Activated B cell treated with CpG ODN at 0.5 μM for 24 hours (primary cell): ENCODE measurements at regions not wholly inside any gene's neighbourhood (a gene's known extent, or its start where the extent isn't known, plus 50 kb on each side); places are given as distances from the start of the nearest gene placed in this dataset.
"Not testable (repeated sequence)": the region's sequence is repeated elsewhere in the genome, so short reads cannot be mapped to it uniquely, and the experiment has no call there.

Experiments
- ATAC-seq: fragments of 200-7000 bp; cut with Tn5 transposase; one replicate; pipeline ENCODE4 v1.10.0; 2021; ENCODE audit warnings: low read depth, mild to moderate bottlenecking, moderate library complexity
- CTCF ChIA-PET: fragments of 350-600 bp; sonication (Branson Sonifier 250); formaldehyde crosslinking; loops from one replicate; lab custom pipeline; 2021; ENCODE audit warnings: antibody characterized with exemption; lab: Charles Lee
- POLR2A ChIA-PET: fragments of 350-600 bp; sonication (Branson Sonifier 250); formaldehyde crosslinking; loops from one replicate; lab custom pipeline; 2021; ENCODE audit warnings: antibody characterized with exemption; lab: Charles Lee
- DNase-seq: peaks from one replicate; pipeline ENCODE4 v3.0.0; 2022
- H3K27ac Mint-ChIP-seq: one replicate; pipeline ENCODE4 v1.8.0; 2020; ENCODE audit warnings: mixed read lengths
- H3K27me3 Mint-ChIP-seq: one replicate; pipeline ENCODE4 v1.8.0; 2021; ENCODE audit warnings: mixed read lengths
- H3K36me3 Mint-ChIP-seq: one replicate; pipeline ENCODE4 v1.8.0; 2021; ENCODE audit warnings: low read depth, mixed read lengths
- H3K4me1 Mint-ChIP-seq: one replicate; pipeline ENCODE4 v1.8.0; 2021; ENCODE audit warnings: mixed read lengths
- H3K4me3 Mint-ChIP-seq: one replicate; pipeline ENCODE4 v1.8.0; 2020; ENCODE audit warnings: mild to moderate bottlenecking, mixed read lengths
- H3K9me3 Mint-ChIP-seq: one replicate; pipeline ENCODE4 v1.8.0; 2020; ENCODE audit warnings: mixed read lengths
- CTCF ChIP-seq: fragments of 200-600 bp; IDR thresholded peaks from one replicate; pipeline ENCODE4 v1.8.0; 2022; ENCODE audit warnings: antibody characterized with exemption, mild to moderate bottlenecking
- intact Hi-C: fragments of 100-400 bp; cut with micrococcal nuclease; formaldehyde crosslinking; loops from one replicate; pipeline ENCODE4 v1.15.1; 2024

- no peaks in the 10 kb centered on the region for H3K36me3 Mint-ChIP-seq
- H3K9me3 Mint-ChIP-seq, result no peaks in the 10 kb centered on the region
- intact Hi-C loops, result no loop called here
- peaks cover 9% of the 10 kb centered on the region for H3K27me3 Mint-ChIP-seq
- CTCF ChIA-PET, result no interaction called here
- no peak overlapping the region for H3K4me3 Mint-ChIP-seq
- no peak for DNase-seq
- TF ChIP-seq CTCF, result no peak
- POLR2A ChIA-PET, result no interaction called here
- H3K27ac Mint-ChIP-seq, result no peak overlapping the region
- H3K4me1 Mint-ChIP-seq, result peaks cover 4% of the 10 kb centered on the region
- no peak for ATAC-seq
These were observed 158.5 kb upstream of the PFN2 start for GRCh38 chr3:150129166-150129565.

GRCh38 chr3:150128126-150128525 is 157.4 kb upstream of the PFN2 start:
- Mint-ChIP-seq H3K4me3 (no peak overlapping the region), H3K27me3 (peaks cover 9% of the 10 kb centered on the region), H3K36me3 (no peaks in the 10 kb centered on the region), H3K9me3 (no peaks in the 10 kb centered on the region), H3K4me1 (peaks cover 4% of the 10 kb centered on the region), H3K27ac (no peak overlapping the region)
- no peak for DNase-seq
- CTCF ChIA-PET, result no interaction called here
- intact Hi-C loops, result no loop called here
- POLR2A ChIA-PET, result no interaction called here
- no peak for ATAC-seq
- TF ChIP-seq CTCF, result no peak

- no peak overlapping the region for H3K27ac Mint-ChIP-seq
- H3K9me3 Mint-ChIP-seq, result no peaks in the 10 kb centered on the region
- intact Hi-C loops, result no loop called here
- ChIA-PET POLR2A (no interaction called here), CTCF (no interaction called here)
- DNase-seq (no peak), ATAC-seq (no peak)
- no peak for TF ChIP-seq CTCF
- H3K27me3 Mint-ChIP-seq, result peaks cover 5% of the 10 kb centered on the region
- no peak overlapping the region for H3K4me3 Mint-ChIP-seq
- no peaks in the 10 kb centered on the region for H3K36me3 Mint-ChIP-seq
- no peaks in the 10 kb centered on the region for H3K4me1 Mint-ChIP-seq
These were observed 156.4 kb upstream of the PFN2 start for GRCh38 chr3:150127011-150127490.

- no peak for ATAC-seq
- peaks cover 2% of the 10 kb centered on the region for H3K27me3 Mint-ChIP-seq
- H3K27ac Mint-ChIP-seq, result no peak overlapping the region
These were observed 153.4 kb upstream of the PFN2 start for GRCh38 chr3:150124142-150124541.

GRCh38 chr3:150123249-150123648 is 152.6 kb upstream of the PFN2 start:
- intact Hi-C loops, result not testable (repeated sequence)

More at GRCh38 chr3:150124142-150124541, 153.4 kb upstream of the PFN2 start:
- CTCF ChIA-PET, result no interaction called here
- no peaks in the 10 kb centered on the region for H3K9me3 Mint-ChIP-seq
- POLR2A ChIA-PET, result no interaction called here
- H3K4me3 Mint-ChIP-seq, result no peak overlapping the region
- intact Hi-C loops, result no loop called here
- no peaks in the 10 kb centered on the region for H3K36me3 Mint-ChIP-seq
- no peaks in the 10 kb centered on the region for H3K4me1 Mint-ChIP-seq
- no peak for TF ChIP-seq CTCF
- no peak for DNase-seq

GRCh38 chr3:150118219-150118618 is 147.5 kb upstream of the PFN2 start:
- DNase-seq (no peak), ATAC-seq (no peak)
- ChIA-PET POLR2A (no interaction called here), CTCF (no interaction called here)
- Mint-ChIP-seq H3K27me3 (peaks cover 2% of the 10 kb centered on the region), H3K27ac (no peak overlapping the region), H3K9me3 (no peaks in the 10 kb centered on the region), H3K36me3 (no peaks in the 10 kb centered on the region), H3K4me1 (no peaks in the 10 kb centered on the region), H3K4me3 (no peak overlapping the region)
- intact Hi-C loops, result no loop called here
- TF ChIP-seq CTCF, result no peak

More at GRCh38 chr3:150123249-150123648, 152.6 kb upstream of the PFN2 start:
- H3K36me3 Mint-ChIP-seq, DNase-seq, H3K27me3 Mint-ChIP-seq, ATAC-seq, H3K27ac Mint-ChIP-seq, H3K9me3 Mint-ChIP-seq, H3K4me3 Mint-ChIP-seq, POLR2A ChIA-PET, CTCF ChIA-PET, H3K4me1 Mint-ChIP-seq: not testable (repeated sequence)
